ENCODE measurements at regions not wholly inside any gene's neighbourhood (a gene's known extent, or its start where the extent isn't known, plus 50 kb on each side); places are given as distances from the start of the nearest gene placed in this dataset.

DNA sequence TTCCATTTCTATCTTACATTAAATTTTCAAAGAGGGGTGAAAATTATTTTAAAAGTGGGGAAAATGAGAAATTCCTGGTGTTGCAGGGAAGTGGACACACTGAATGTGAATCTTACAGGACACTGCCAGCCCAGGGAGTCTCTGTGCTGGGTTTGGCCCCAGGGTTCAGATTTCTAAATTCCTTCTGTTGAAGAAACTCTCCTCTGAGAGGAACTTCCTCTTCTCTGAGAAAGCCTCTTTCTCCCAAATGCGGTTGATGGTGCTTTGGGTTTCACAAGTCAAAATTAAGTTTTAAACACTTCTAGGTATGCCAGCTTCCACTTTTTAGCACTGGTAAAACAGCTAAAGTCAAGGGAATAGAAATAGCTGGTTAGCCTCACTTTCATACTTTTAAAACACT, 317.9 kb upstream of the ITGA1 start:
- no peaks in the 10 kb centered on the region for H3K27me3 ChIP-seq (ENCODE audit: control insufficient read depth in 1 of 2, insufficient read depth in 2 of 2, low read length in 2 of 2)
- H3K4me1 ChIP-seq (ENCODE audit: control insufficient read depth in 2 of 2, insufficient read depth in 2 of 2, low read length in 1 of 2) = no peaks in the 10 kb centered on the region
- H3K36me3 ChIP-seq (ENCODE audit: control insufficient read depth in 2 of 2, insufficient read depth in 2 of 2, low read length in 1 of 2) = no peaks in the 10 kb centered on the region
- WGBS, 2 donors = 67 to 75% methylated on average over 1 of the region's 1 CpG
- H3K9me3 ChIP-seq (ENCODE audit: control insufficient read depth in 2 of 2, insufficient read depth in 1 of 2, low read depth in 1 of 2, low read length in 1 of 2) = no peaks in the 10 kb centered on the region
- H3K27ac ChIP-seq (ENCODE audit: low read depth in 2 of 2, low read length in 1 of 2) = no peak overlapping the region
- no peak overlapping the region for H3K4me3 ChIP-seq (ENCODE audit: low read depth in 1 of 2, low read length in 2 of 2)

DNA sequence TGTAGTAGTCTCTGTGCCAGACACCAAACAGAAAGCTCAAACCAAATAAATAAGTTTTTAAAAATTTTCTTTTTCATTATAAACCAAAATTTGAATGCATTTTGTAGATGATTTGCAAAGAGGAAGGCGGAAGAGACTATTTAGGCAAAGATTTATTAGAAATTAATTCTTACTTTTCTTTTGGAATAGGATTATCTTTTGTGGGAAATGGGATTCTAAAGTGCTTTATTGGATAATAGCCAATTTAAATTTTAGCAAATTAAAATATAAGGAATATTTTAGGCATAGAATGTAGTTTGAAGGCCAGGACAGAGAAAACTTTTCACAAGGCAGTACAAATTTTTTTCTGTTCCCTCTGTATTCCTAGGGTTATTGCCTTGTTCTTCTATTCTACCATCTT, 311.4 kb upstream of the ITGA1 start:
- Histone ChIP-seq H3K9me3 (ENCODE audit: control insufficient read depth in 2 of 2, insufficient read depth in 1 of 2, low read depth in 1 of 2, low read length in 1 of 2) (no peaks in the 10 kb centered on the region), H3K27me3 (ENCODE audit: control insufficient read depth in 1 of 2, insufficient read depth in 2 of 2, low read length in 2 of 2) (no peaks in the 10 kb centered on the region), H3K4me1 (ENCODE audit: control insufficient read depth in 2 of 2, insufficient read depth in 2 of 2, low read length in 1 of 2) (no peaks in the 10 kb centered on the region), H3K36me3 (ENCODE audit: control insufficient read depth in 2 of 2, insufficient read depth in 2 of 2, low read length in 1 of 2) (no peaks in the 10 kb centered on the region), H3K27ac (ENCODE audit: low read depth in 2 of 2, low read length in 1 of 2) (no peak overlapping the region), H3K4me3 (ENCODE audit: low read depth in 1 of 2, low read length in 2 of 2) (no peak overlapping the region)
- WGBS, 2 donors = 84 to 87% methylated on average over 1 of the region's 1 CpG

DNA sequence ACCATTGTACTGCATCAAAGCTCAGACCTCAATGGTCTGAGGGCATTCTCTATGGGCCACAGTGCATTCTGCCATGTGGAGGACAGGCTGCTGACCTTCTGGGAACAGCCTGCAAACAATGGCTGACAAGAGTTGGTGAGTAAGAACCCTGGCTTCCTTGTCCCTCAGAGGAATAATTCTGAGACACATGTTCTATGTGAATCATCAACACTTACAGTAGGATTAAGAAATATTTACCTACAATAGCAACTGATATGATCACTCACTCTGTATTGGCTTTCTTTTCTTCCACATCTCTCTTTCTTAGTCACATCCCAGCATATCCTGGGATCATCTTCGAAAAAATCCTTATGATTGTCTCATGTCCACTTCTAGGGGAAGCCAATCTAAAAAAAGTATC, 306.5 kb upstream of the ITGA1 start:
- Histone ChIP-seq H3K9me3 (ENCODE audit: control insufficient read depth in 2 of 2, insufficient read depth in 1 of 2, low read depth in 1 of 2, low read length in 1 of 2) (no peaks in the 10 kb centered on the region), H3K36me3 (ENCODE audit: control insufficient read depth in 2 of 2, insufficient read depth in 2 of 2, low read length in 1 of 2) (no peaks in the 10 kb centered on the region), H3K4me3 (ENCODE audit: low read depth in 1 of 2, low read length in 2 of 2) (no peak overlapping the region), H3K27me3 (ENCODE audit: control insufficient read depth in 1 of 2, insufficient read depth in 2 of 2, low read length in 2 of 2) (no peaks in the 10 kb centered on the region), H3K27ac (ENCODE audit: low read depth in 2 of 2, low read length in 1 of 2) (no peak overlapping the region), H3K4me1 (ENCODE audit: control insufficient read depth in 2 of 2, insufficient read depth in 2 of 2, low read length in 1 of 2) (no peaks in the 10 kb centered on the region)
- WGBS, 2 donors = 68 to 85% methylated on average over 1 of the region's 1 CpG

DNA sequence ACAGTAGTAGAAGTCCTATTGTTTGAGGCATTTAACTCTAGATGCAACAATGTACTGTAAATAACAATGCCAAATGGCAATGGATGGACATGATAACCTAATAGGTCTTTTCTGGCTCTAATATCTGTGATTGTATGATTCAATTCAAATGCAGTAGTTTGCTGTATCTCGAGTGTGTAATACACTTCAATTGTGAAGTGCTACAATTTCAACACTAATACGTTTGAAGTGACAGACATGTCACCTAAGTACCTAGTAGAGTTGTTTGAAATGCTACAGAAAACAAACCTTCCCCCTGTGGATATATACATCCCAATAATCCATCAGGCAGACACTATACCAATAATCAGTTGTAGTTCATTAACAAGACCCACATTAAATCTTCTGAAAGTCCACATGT, 305.9 kb upstream of the ITGA1 start:
- H3K9me3 ChIP-seq (ENCODE audit: control insufficient read depth in 2 of 2, insufficient read depth in 1 of 2, low read depth in 1 of 2, low read length in 1 of 2) = no peaks in the 10 kb centered on the region
- no peak overlapping the region for H3K27ac ChIP-seq (ENCODE audit: low read depth in 2 of 2, low read length in 1 of 2)
- H3K27me3 ChIP-seq (ENCODE audit: control insufficient read depth in 1 of 2, insufficient read depth in 2 of 2, low read length in 2 of 2) = no peaks in the 10 kb centered on the region
- no peak overlapping the region for H3K4me3 ChIP-seq (ENCODE audit: low read depth in 1 of 2, low read length in 2 of 2)
- no peaks in the 10 kb centered on the region for H3K4me1 ChIP-seq (ENCODE audit: control insufficient read depth in 2 of 2, insufficient read depth in 2 of 2, low read length in 1 of 2)
- 65 to 71% methylated on average over 2 of the region's 2 CpGs for WGBS, 2 donors
- H3K36me3 ChIP-seq (ENCODE audit: control insufficient read depth in 2 of 2, insufficient read depth in 2 of 2, low read length in 1 of 2) = no peaks in the 10 kb centered on the region

DNA sequence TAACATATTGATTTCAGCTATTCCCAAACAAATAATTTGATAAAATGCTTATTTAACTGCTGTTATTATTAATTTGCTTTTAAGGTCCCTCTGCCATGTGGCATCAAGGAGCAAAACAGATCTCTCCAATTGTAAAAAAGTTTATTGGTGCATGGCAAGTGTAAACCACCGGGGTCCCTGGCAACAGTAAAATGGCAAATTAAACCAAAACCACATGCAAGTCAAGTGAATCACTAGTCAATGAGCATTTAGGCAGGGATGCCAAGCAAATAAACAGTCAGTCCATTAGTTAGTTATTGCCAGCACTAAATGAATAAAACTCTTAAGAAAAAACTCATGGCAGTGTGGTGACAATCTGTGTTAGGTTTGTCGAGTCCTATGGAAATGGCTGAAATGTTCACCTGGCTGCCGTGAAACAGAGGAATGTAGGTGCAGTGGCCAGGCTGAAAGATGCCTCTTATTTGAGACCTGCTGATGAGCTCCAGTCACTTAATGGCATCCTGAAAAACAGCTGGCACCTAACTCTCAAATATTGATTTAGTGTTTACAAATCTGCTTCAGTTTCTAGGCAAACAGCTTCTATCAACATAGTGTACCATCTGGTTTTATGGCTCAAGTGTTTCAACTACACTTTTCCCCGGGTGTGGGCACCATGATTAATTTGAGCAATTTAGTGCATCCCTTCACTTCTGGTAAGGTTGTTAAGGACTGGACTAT, 296.5 kb upstream of the ITGA1 start:
- H3K36me3 ChIP-seq (ENCODE audit: control insufficient read depth in 2 of 2, insufficient read depth in 2 of 2, low read length in 1 of 2) = no peaks in the 10 kb centered on the region
- no peak overlapping the region for H3K4me3 ChIP-seq (ENCODE audit: low read depth in 1 of 2, low read length in 2 of 2)
- no peaks in the 10 kb centered on the region for H3K27me3 ChIP-seq (ENCODE audit: control insufficient read depth in 1 of 2, insufficient read depth in 2 of 2, low read length in 2 of 2)
- H3K27ac ChIP-seq (ENCODE audit: low read depth in 2 of 2, low read length in 1 of 2) = no peak overlapping the region
- no peaks in the 10 kb centered on the region for H3K9me3 ChIP-seq (ENCODE audit: control insufficient read depth in 2 of 2, insufficient read depth in 1 of 2, low read depth in 1 of 2, low read length in 1 of 2)
- WGBS, 2 donors = 68 to 71% methylated on average over 4 of the region's 4 CpGs
- H3K4me1 ChIP-seq (ENCODE audit: control insufficient read depth in 2 of 2, insufficient read depth in 2 of 2, low read length in 1 of 2) = no peaks in the 10 kb centered on the region

DNA sequence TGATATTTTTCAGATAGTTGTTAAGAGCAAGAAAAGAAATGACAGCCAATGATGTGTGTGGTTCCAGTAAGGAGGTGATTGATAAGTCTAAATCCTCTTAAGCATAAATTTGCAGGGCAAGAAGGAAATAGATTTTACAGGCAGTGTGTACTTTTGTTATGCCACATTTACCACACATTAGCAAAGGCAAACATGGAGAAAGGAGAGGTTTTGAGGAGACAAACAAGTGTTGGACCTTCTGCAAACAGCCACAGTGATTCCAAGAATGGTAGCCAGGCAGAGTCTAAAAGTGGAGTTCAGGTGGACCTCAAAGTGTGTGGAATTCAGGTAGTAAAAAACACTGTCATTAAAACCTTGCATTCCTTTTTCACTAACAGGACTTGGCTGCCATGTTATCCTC, 295.9 kb upstream of the ITGA1 start:
- no peaks in the 10 kb centered on the region for H3K36me3 ChIP-seq (ENCODE audit: control insufficient read depth in 2 of 2, insufficient read depth in 2 of 2, low read length in 1 of 2)

DNA sequence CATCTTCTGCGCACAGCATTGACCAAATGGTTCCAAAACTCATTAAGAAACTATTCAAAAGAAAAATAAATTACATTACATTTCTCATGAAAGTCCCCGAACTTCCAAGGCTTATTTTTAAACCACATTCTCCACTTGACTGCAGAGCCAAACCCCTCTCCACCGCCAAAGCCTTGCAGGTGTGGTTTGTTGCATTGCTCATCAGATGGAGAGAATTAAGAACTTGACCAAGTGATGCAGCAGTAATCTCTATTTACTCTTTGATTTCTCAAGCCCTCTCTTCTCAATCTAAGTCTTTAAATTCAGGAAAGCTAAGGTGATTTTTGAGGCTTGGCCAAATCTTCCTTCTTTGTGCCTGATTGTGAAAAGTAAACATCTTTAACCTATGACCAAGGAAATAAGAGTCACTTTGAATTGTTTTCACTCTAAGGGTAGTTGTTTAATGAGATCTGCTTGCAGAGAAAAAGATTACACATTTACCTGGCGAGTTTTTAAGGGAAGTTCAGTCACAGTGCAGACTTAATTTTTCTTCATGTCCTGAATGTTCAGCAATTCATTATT, 290.5 kb upstream of the ITGA1 start:
- Histone ChIP-seq H3K27ac (ENCODE audit: low read depth in 2 of 2, low read length in 1 of 2) (no peak overlapping the region), H3K4me1 (ENCODE audit: control insufficient read depth in 2 of 2, insufficient read depth in 2 of 2, low read length in 1 of 2) (no peaks in the 10 kb centered on the region), H3K4me3 (ENCODE audit: low read depth in 1 of 2, low read length in 2 of 2) (no peak overlapping the region), H3K9me3 (ENCODE audit: control insufficient read depth in 2 of 2, insufficient read depth in 1 of 2, low read depth in 1 of 2, low read length in 1 of 2) (no peaks in the 10 kb centered on the region), H3K27me3 (ENCODE audit: control insufficient read depth in 1 of 2, insufficient read depth in 2 of 2, low read length in 2 of 2) (no peaks in the 10 kb centered on the region), H3K36me3 (ENCODE audit: control insufficient read depth in 2 of 2, insufficient read depth in 2 of 2, low read length in 1 of 2) (no peaks in the 10 kb centered on the region)
- WGBS, 2 donors = 39 to 47% methylated on average over 4 of the region's 4 CpGs

More for the DNA sequence above, 295.9 kb upstream of the ITGA1 start:
- Histone ChIP-seq H3K4me3 (ENCODE audit: low read depth in 1 of 2, low read length in 2 of 2) (no peak overlapping the region), H3K27ac (ENCODE audit: low read depth in 2 of 2, low read length in 1 of 2) (no peak overlapping the region), H3K27me3 (ENCODE audit: control insufficient read depth in 1 of 2, insufficient read depth in 2 of 2, low read length in 2 of 2) (no peaks in the 10 kb centered on the region), H3K4me1 (ENCODE audit: control insufficient read depth in 2 of 2, insufficient read depth in 2 of 2, low read length in 1 of 2) (no peaks in the 10 kb centered on the region), H3K9me3 (ENCODE audit: control insufficient read depth in 2 of 2, insufficient read depth in 1 of 2, low read depth in 1 of 2, low read length in 1 of 2) (no peaks in the 10 kb centered on the region)

DNA sequence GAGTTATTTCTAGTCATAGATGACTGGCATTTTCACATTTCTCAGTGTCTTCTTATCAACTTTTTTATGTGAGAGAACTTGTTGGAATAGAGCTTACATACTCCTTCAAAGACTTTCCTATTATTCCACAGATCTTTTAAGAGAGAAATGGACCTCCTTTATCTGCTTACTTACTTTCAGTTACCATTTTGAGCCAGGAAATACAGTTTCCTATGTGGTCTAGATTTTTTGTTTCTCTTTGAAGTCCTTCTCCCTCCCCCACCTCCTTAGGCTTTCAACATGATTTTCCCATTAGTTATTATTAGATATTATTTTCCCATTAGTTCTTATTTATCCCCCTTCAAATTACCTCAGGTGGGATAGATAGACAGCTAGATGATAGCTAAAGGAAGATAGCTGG, 289.1 kb upstream of the ITGA1 start:
- Histone ChIP-seq H3K9me3 (ENCODE audit: control insufficient read depth in 2 of 2, insufficient read depth in 1 of 2, low read depth in 1 of 2, low read length in 1 of 2) (no peaks in the 10 kb centered on the region), H3K4me1 (ENCODE audit: control insufficient read depth in 2 of 2, insufficient read depth in 2 of 2, low read length in 1 of 2) (no peaks in the 10 kb centered on the region), H3K36me3 (ENCODE audit: control insufficient read depth in 2 of 2, insufficient read depth in 2 of 2, low read length in 1 of 2) (no peaks in the 10 kb centered on the region), H3K4me3 (ENCODE audit: low read depth in 1 of 2, low read length in 2 of 2) (no peak overlapping the region), H3K27me3 (ENCODE audit: control insufficient read depth in 1 of 2, insufficient read depth in 2 of 2, low read length in 2 of 2) (no peaks in the 10 kb centered on the region), H3K27ac (ENCODE audit: low read depth in 2 of 2, low read length in 1 of 2) (no peak overlapping the region)

DNA sequence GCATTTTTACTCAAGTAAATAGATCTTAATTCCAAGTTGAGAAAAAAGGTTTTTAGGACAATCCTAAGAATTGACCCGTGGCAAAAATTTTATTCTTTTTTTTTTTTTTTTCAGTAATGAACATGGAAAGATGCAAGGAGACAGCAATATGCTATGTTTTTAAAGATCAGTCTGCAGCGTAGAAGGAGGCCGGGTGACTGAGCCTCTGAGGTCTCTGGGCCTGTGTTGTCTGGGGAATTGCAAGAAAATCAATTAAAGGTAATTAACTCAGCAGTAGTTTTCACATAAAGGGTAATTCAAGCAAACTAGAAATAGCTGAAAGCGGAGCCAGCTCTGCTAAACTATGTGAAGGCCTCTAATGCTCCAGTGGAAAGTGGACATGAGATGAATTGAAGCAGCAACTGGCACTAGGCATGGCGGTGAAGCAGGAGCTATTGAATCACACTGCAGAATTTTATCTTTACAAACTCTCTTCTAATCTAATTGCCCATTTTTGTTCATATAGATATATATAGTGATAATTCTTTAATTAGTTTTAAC, 285.2 kb upstream of the ITGA1 start:
- Histone ChIP-seq H3K9me3 (ENCODE audit: control insufficient read depth in 2 of 2, insufficient read depth in 1 of 2, low read depth in 1 of 2, low read length in 1 of 2) (no peaks in the 10 kb centered on the region), H3K4me3 (ENCODE audit: low read depth in 1 of 2, low read length in 2 of 2) (no peak overlapping the region), H3K36me3 (ENCODE audit: control insufficient read depth in 2 of 2, insufficient read depth in 2 of 2, low read length in 1 of 2) (no peaks in the 10 kb centered on the region), H3K27me3 (ENCODE audit: control insufficient read depth in 1 of 2, insufficient read depth in 2 of 2, low read length in 2 of 2) (no peaks in the 10 kb centered on the region), H3K27ac (ENCODE audit: low read depth in 2 of 2, low read length in 1 of 2) (no peak overlapping the region), H3K4me1 (ENCODE audit: control insufficient read depth in 2 of 2, insufficient read depth in 2 of 2, low read length in 1 of 2) (no peaks in the 10 kb centered on the region)
- 85 to 87% methylated on average over 5 of the region's 5 CpGs for WGBS, 2 donors

DNA sequence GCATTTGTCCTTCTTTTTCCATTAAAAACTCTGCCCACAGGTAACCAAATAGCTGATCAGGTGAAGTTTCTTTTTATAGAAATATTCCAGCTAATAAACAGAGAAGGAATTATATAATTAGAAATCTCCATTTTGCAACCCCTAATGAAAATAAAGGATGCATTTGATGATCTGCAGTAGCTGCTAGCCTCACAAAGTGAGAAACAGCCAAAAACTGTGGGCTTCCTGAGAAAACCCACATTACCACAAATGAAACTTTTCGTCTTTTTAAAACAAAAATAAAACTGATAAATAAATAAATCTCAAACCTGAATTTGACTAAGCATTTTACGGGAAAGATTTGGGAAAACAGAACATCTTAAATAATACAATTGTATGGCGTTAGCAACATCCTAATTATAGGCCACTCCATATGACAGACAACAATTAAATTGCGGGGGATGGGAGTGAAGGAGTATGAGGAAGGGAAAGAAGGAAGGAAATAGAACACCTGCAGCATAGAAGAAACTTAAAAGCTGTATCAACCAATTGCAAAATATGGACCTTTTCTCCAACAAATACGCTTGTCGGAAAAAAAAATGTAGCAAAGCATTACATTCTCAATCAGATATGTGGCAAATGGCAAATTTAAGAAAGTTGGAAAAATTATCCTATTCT, 283.0 kb upstream of the ITGA1 start:
- H3K36me3 ChIP-seq (ENCODE audit: control insufficient read depth in 2 of 2, insufficient read depth in 2 of 2, low read length in 1 of 2) = no peaks in the 10 kb centered on the region
- no peaks in the 10 kb centered on the region for H3K27me3 ChIP-seq (ENCODE audit: control insufficient read depth in 1 of 2, insufficient read depth in 2 of 2, low read length in 2 of 2)
- no peaks in the 10 kb centered on the region for H3K4me1 ChIP-seq (ENCODE audit: control insufficient read depth in 2 of 2, insufficient read depth in 2 of 2, low read length in 1 of 2)
- H3K4me3 ChIP-seq (ENCODE audit: low read depth in 1 of 2, low read length in 2 of 2) = no peak overlapping the region
- no peaks in the 10 kb centered on the region for H3K9me3 ChIP-seq (ENCODE audit: control insufficient read depth in 2 of 2, insufficient read depth in 1 of 2, low read depth in 1 of 2, low read length in 1 of 2)
- no peak overlapping the region for H3K27ac ChIP-seq (ENCODE audit: low read depth in 2 of 2, low read length in 1 of 2)
- WGBS, 2 donors = 68 to 79% methylated on average over 6 of the region's 6 CpGs

Data from esophagus (tissue), 2 donors.